HG02840 (cell line): ENCODE measurements at regions not wholly inside any gene's neighbourhood (a gene's known extent, or its start where the extent isn't known, plus 50 kb on each side); places are given as distances from the start of the nearest gene placed in this dataset.
A peak's percentile ranks its signal among the peaks of the same experiment; 100 is the strongest.
"Not testable (repeated sequence)": the region's sequence is repeated elsewhere in the genome, so short reads cannot be mapped to it uniquely, and the experiment has no call there.

Experiments used
- ATAC-seq: cut with Tn5 transposase; IDR thresholded peaks from one replicate; pipeline ENCODE4 v1.9.1; 2021; ENCODE audit warnings: mild to moderate bottlenecking, moderate library complexity, moderate number of reproducible peaks; ENCODE audit not compliant: unreplicated experiment, low FRiP score

- no peak for ATAC-seq
Measured at GRCh38 chr3:72661115-72661457, 187.2 kb downstream of the SHQ1 start.

- ATAC-seq, result no peak
Measured at GRCh38 chr3:72660270-72661114, 187.8 kb downstream of the SHQ1 start.

- no peak for ATAC-seq
Measured at GRCh38 chr3:72659596-72659995, 188.6 kb downstream of the SHQ1 start.

- no peak for ATAC-seq
Measured at GRCh38 chr3:72659188-72659587, 189.1 kb downstream of the SHQ1 start.

GRCh38 chr3:72658466-72659100 lies 189.7 kb downstream of the SHQ1 start:
- ATAC-seq, result no peak

GRCh38 chr3:72657666-72658065 lies 190.6 kb downstream of the SHQ1 start:
- ATAC-seq, result no peak

- no peak for ATAC-seq
Measured at GRCh38 chr3:72655723-72656122, 192.5 kb downstream of the SHQ1 start.

- ATAC-seq, result no peak
Measured at GRCh38 chr3:72655131-72655551, 193.1 kb downstream of the SHQ1 start.

- no peak for ATAC-seq
Measured at GRCh38 chr3:72652395-72652794, 195.8 kb downstream of the SHQ1 start.

GRCh38 chr3:72651498-72651897 lies 196.7 kb downstream of the SHQ1 start:
- no peak for ATAC-seq

GRCh38 chr3:72646263-72646662 lies 202.0 kb downstream of the SHQ1 start:
- no peak for ATAC-seq

- ATAC-seq, result not testable (repeated sequence)
Measured at GRCh38 chr3:72643635-72644034, 204.6 kb downstream of the SHQ1 start.

GRCh38 chr3:72641684-72642083 lies 206.6 kb downstream of the SHQ1 start:
- ATAC-seq, result no peak

GRCh38 chr3:72641072-72641471 lies 207.2 kb downstream of the SHQ1 start:
- ATAC-seq, result no peak

- ATAC-seq, result no peak
Measured at GRCh38 chr3:72636969-72637597, 211.2 kb downstream of the SHQ1 start.

GRCh38 chr3:72635551-72635950 lies 212.7 kb downstream of the SHQ1 start:
- ATAC-seq, result no peak

GRCh38 chr3:72634128-72634527 lies 214.1 kb downstream of the SHQ1 start:
- ATAC-seq, result peak; percentile 65

GRCh38 chr3:72633534-72633933 lies 214.7 kb downstream of the SHQ1 start:
- no peak for ATAC-seq

- no peak for ATAC-seq
Measured at GRCh38 chr3:72633121-72633520, 215.1 kb downstream of the SHQ1 start.

- ATAC-seq, result no peak
Measured at GRCh38 chr3:72632129-72632528, 216.1 kb downstream of the SHQ1 start.

- ATAC-seq, result no peak
Measured at GRCh38 chr3:72630969-72631344, 217.3 kb downstream of the SHQ1 start.
